ENCODE measurements at regions not wholly inside any gene's neighbourhood (a gene's known extent, or its start where the extent isn't known, plus 50 kb on each side); places are given as distances from the start of the nearest gene placed in this dataset.

DNA sequence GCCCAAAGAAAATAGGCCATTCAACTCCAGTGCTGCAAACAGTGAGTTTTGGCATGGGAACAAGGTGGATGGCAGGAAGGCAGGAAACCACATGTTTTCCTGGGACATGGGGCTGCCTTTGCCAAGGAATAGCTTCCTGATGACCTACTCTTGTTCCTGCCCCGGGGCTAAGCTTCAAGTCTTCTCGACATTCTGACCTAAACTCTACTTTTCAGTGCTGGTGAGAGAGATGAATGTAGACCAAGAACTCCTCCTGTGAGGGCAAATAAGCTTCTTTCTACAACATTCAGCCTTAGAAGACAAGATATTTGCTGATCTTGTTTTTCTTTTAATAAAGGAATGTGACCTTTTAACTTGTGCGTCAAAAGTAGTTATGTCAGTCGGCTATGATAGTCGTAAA lies 199.0 kb downstream of the GPR37 start:
- TF ChIP-seq, protein P1, sequence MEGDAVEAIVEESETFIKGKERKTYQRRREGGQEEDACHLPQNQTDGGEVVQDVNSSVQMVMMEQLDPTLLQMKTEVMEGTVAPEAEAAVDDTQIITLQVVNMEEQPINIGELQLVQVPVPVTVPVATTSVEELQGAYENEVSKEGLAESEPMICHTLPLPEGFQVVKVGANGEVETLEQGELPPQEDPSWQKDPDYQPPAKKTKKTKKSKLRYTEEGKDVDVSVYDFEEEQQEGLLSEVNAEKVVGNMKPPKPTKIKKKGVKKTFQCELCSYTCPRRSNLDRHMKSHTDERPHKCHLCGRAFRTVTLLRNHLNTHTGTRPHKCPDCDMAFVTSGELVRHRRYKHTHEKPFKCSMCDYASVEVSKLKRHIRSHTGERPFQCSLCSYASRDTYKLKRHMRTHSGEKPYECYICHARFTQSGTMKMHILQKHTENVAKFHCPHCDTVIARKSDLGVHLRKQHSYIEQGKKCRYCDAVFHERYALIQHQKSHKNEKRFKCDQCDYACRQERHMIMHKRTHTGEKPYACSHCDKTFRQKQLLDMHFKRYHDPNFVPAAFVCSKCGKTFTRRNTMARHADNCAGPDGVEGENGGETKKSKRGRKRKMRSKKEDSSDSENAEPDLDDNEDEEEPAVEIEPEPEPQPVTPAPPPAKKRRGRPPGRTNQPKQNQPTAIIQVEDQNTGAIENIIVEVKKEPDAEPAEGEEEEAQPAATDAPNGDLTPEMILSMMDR (IDR thresholded peaks at IDR 0.05), result no peak
- no peak for TF ChIP-seq EP300 (IDR thresholded peaks at IDR 0.05)
- TF ChIP-seq POLR2A (IDR thresholded peaks at IDR 0.05), result no peak
- no peak for TF ChIP-seq POLR2AphosphoS5 (IDR thresholded peaks at IDR 0.05)
